Hepatocyte (in vitro differentiated cells): ENCODE measurements at regions not wholly inside any gene's neighbourhood (a gene's known extent, or its start where the extent isn't known, plus 50 kb on each side); places are given as distances from the start of the nearest gene placed in this dataset.

Source experiments
- DNase-seq: peaks from one replicate; pipeline ENCODE4 v3.0.0-alpha.2; 2016; ENCODE audit warnings: low spot score
- H2AFZ ChIP-seq: fragments of 200-600 bp; sonication (generic); 2 replicates; pipeline ENCODE4 v1.6.0; 2016; ENCODE audit warnings: antibody characterized with exemption, mild to moderate bottlenecking
- H3K27ac ChIP-seq: fragments of 200-600 bp; sonication (generic); 2 replicates; pipeline ENCODE4 v1.5.1; 2016; ENCODE audit warnings: mild to moderate bottlenecking
- H3K27me3 ChIP-seq: fragments of 200-600 bp; sonication (generic); 2 replicates; pipeline ENCODE4 v1.6.1; 2016
- H3K36me3 ChIP-seq: fragments of 200-600 bp; sonication (generic); replicated peaks from 2 replicates; pipeline ENCODE4 v1.5.1; 2016; ENCODE audit warnings: low read depth; ENCODE audit not compliant: insufficient read depth
- H3K4me1 ChIP-seq: fragments of 200-600 bp; sonication (generic); 2 replicates; pipeline ENCODE4 v1.5.1; 2016; ENCODE audit warnings: mild to moderate bottlenecking, moderate library complexity; ENCODE audit not compliant: insufficient read depth
- H3K4me2 ChIP-seq: fragments of 200-600 bp; sonication (generic); 2 replicates; pipeline ENCODE4 v1.6.0; 2016
- H3K4me3 ChIP-seq: fragments of 200-600 bp; sonication (generic); 2 replicates; pipeline ENCODE4 v1.5.1; 2016; ENCODE audit warnings: mild to moderate bottlenecking
- H3K79me2 ChIP-seq: fragments of 200-600 bp; sonication (generic); 2 replicates; pipeline ENCODE4 v1.6.0; 2017; ENCODE audit warnings: mild to moderate bottlenecking
- H3K9me2 ChIP-seq: fragments of 200-600 bp; sonication (generic); replicated peaks from 2 replicates; pipeline ENCODE4 v1.6.0; 2017; ENCODE audit warnings: mild to moderate bottlenecking; ENCODE audit not compliant: insufficient read depth
- H3K9me3 ChIP-seq: fragments of 200-600 bp; sonication (generic); 2 replicates; pipeline ENCODE4 v1.5.1; 2016; ENCODE audit warnings: low read depth, mild to moderate bottlenecking
- H4K20me1 ChIP-seq: fragments of 200-600 bp; sonication (generic); 2 replicates; pipeline ENCODE4 v1.6.0; 2016; ENCODE audit warnings: mild to moderate bottlenecking; ENCODE audit not compliant: insufficient read depth, poor library complexity, severe bottlenecking
- CTCF ChIP-seq: fragments of 200-600 bp; sonication (generic); IDR thresholded peaks from 2 replicates; pipeline ENCODE4 v1.5.1; 2016; ENCODE audit warnings: antibody characterized with exemption, mild to moderate bottlenecking; ENCODE audit not compliant: poor library complexity
- EZH2 ChIP-seq: fragments of 200-600 bp; sonication (generic); IDR thresholded peaks from 2 replicates; pipeline ENCODE4 v1.6.1; 2016; ENCODE audit warnings: antibody characterized with exemption, mild to moderate bottlenecking, borderline replicate concordance
- EZH2phosphoT487 ChIP-seq: fragments of 200-600 bp; sonication (generic); IDR thresholded peaks from one replicate; pipeline ENCODE4 v1.6.1; 2018; ENCODE audit warnings: antibody characterized with exemption, mild to moderate bottlenecking, low read depth, moderate library complexity; ENCODE audit not compliant: unreplicated experiment, severe bottlenecking
- WGBS: methylation state at CpG from one replicate; pipeline ENCODE4 v1.1.6; 2016; ENCODE audit warnings: low lambda C conversion rate; ENCODE audit errors: missing lambda C conversion rate; 5-methylcytosine and 5-hydroxymethylcytosine counted together

DNA sequence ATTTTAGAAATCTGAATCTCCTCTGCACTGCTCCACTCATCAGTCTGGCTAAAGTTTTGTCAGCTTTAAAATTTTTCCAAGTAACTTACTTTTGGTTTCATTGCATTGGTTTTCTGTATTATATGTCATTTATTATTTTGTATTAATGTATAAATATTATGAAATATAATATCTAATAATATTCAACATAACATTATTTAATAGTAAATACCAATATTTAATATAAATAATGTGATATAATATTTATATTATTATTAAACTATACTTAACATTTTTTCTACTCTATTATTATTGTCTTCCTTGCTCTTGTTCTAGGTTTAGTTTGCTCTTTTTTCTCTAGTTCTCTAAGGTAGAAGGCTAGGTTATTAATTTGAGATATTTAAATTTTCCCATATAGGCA lies 512.1 kb downstream of the AACS start:
- H2AFZ ChIP-seq: no peak overlapping the region
- H3K27ac ChIP-seq: no peak overlapping the region
- no peaks in the 10 kb centered on the region for H3K9me3 ChIP-seq
- no peaks in the 10 kb centered on the region for H3K36me3 ChIP-seq
- H3K4me3 ChIP-seq: no peak overlapping the region
- H3K9me2 ChIP-seq: no peaks in the 10 kb centered on the region
- TF ChIP-seq EZH2phosphoT487 (no peak), EZH2 (no peak), CTCF (no peak)
- H3K4me2 ChIP-seq: no peak overlapping the region
- DNase-seq: no peak
- H4K20me1 ChIP-seq: no peaks in the 10 kb centered on the region
- H3K79me2 ChIP-seq: no peaks in the 10 kb centered on the region
- no peaks in the 10 kb centered on the region for H3K4me1 ChIP-seq
- H3K27me3 ChIP-seq: no peaks in the 10 kb centered on the region

DNA sequence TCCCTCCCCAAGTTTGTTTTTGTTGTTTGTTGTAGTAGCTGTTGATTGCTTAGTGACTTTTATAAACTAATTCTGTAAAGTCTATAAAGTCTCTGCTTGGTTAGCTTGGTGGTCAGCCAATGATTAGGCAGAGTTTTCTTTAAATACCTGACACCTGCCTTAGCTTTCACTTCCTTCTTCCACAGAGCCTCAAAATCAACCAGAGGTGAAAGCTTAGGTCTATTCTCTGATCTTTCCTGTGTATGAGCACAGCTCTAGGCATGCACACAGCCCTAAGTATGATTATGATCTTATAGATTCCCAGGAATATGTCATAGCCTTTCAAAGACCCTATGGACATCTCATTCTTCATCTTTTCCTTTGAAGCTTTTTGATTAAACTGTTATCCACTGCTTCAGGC lies 514.7 kb downstream of the AACS start:
- Histone ChIP-seq H3K9me2 (no peaks in the 10 kb centered on the region), H3K4me3 (no peak overlapping the region), H3K4me1 (no peaks in the 10 kb centered on the region), H3K79me2 (no peaks in the 10 kb centered on the region), H3K4me2 (no peak overlapping the region), H3K27me3 (no peaks in the 10 kb centered on the region), H3K9me3 (no peaks in the 10 kb centered on the region), H4K20me1 (no peaks in the 10 kb centered on the region), H2AFZ (no peak overlapping the region), H3K27ac (no peak overlapping the region), H3K36me3 (no peaks in the 10 kb centered on the region)
- DNase-seq: no peak
- TF ChIP-seq EZH2 (no peak), CTCF (no peak), EZH2phosphoT487 (no peak)

- 93% methylated on average over 3 of the region's 3 CpGs for WGBS
These were observed 517.8 kb downstream of the AACS start for GRCh38 chr12:125583071-125583470.

More at GRCh38 chr12:125583071-125583470, 517.8 kb downstream of the AACS start:
- Histone ChIP-seq H3K79me2 (no peaks in the 10 kb centered on the region), H3K4me2 (no peak overlapping the region), H3K27me3 (no peaks in the 10 kb centered on the region), H2AFZ (no peak overlapping the region), H3K27ac (no peak overlapping the region), H4K20me1 (no peaks in the 10 kb centered on the region), H3K9me2 (no peaks in the 10 kb centered on the region), H3K4me3 (no peak overlapping the region), H3K36me3 (no peaks in the 10 kb centered on the region), H3K4me1 (no peaks in the 10 kb centered on the region), H3K9me3 (no peaks in the 10 kb centered on the region)
- DNase-seq: no peak
- no peak for TF ChIP-seq EZH2
- TF ChIP-seq EZH2phosphoT487: no peak
- TF ChIP-seq CTCF: no peak
